ENCODE measurements at regions not wholly inside any gene's neighbourhood (a gene's known extent, or its start where the extent isn't known, plus 50 kb on each side); places are given as distances from the start of the nearest gene placed in this dataset.

DNA sequence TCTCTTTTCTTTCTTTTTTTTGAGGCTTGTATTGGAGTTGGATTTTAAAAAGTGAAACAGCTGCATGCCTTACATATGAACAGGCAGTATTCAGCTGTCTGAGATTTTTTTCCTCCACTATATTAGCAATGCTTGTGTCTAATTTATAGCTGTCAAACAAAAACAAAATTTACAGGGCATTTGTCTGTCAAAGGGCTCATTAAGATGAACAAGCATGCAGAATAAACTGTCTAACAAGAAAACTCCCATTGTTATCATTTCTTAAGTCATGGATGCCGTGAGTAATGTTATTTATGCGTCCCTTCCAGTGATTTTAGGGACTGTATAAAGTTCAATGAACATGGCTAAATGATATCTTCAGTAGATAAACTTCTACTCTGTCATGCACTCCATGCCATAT is 674.7 kb downstream of the PLCL1 start:
- no peak overlapping the region for H3K27ac ChIP-seq (ENCODE audit: control insufficient read depth, insufficient read depth, low read length)
- no peaks in the 10 kb centered on the region for H3K79me2 ChIP-seq (ENCODE audit: control insufficient read depth, insufficient read depth, low read length)
- H3K36me3 ChIP-seq (ENCODE audit: control insufficient read depth in 2 of 2, extremely low read depth in 1 of 2, insufficient read depth in 2 of 2, low read length in 2 of 2) = no peaks in the 10 kb centered on the region
- no peak for TF ChIP-seq EZH2 (IDR thresholded peaks at IDR 0.05; ENCODE audit: low read length)
- TF ChIP-seq, protein P1, sequence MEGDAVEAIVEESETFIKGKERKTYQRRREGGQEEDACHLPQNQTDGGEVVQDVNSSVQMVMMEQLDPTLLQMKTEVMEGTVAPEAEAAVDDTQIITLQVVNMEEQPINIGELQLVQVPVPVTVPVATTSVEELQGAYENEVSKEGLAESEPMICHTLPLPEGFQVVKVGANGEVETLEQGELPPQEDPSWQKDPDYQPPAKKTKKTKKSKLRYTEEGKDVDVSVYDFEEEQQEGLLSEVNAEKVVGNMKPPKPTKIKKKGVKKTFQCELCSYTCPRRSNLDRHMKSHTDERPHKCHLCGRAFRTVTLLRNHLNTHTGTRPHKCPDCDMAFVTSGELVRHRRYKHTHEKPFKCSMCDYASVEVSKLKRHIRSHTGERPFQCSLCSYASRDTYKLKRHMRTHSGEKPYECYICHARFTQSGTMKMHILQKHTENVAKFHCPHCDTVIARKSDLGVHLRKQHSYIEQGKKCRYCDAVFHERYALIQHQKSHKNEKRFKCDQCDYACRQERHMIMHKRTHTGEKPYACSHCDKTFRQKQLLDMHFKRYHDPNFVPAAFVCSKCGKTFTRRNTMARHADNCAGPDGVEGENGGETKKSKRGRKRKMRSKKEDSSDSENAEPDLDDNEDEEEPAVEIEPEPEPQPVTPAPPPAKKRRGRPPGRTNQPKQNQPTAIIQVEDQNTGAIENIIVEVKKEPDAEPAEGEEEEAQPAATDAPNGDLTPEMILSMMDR (optimal IDR thresholded peaks at IDR 0.05 in 1 of 3, IDR thresholded peaks at IDR 0.05 in 1 of 3, conservative IDR thresholded peaks at IDR 0.05 in 1 of 3; ENCODE audit: extremely low read depth in 1 of 3, insufficient read depth in 2 of 3, low read length in 3 of 3) = no peak
- no peak overlapping the region for H3K4me2 ChIP-seq (ENCODE audit: control insufficient read depth, extremely low read depth, insufficient read depth, low read depth, low read length)
- no peak for FAIRE-seq
- no peaks in the 10 kb centered on the region for H3K9me1 ChIP-seq (ENCODE audit: control insufficient read depth, extremely low read depth, insufficient read depth, low read length)
- DNase-seq (ENCODE audit: low read depth, low spot score) = no peak
- H4K20me1 ChIP-seq (ENCODE audit: control insufficient read depth, extremely low read depth, insufficient read depth, low read length) = no peaks in the 10 kb centered on the region
- H3K27me3 ChIP-seq (ENCODE audit: control insufficient read depth, extremely low read depth, insufficient read depth, low read length) = no peaks in the 10 kb centered on the region
- dilution Hi-C loops (cut with MboI; ENCODE audit: extremely low pct_ligation_motif_present, low sequenced_read_pairs) = no loop called here
- no peak overlapping the region for H2AFZ ChIP-seq (ENCODE audit: control insufficient read depth, low read length)
- no peak overlapping the region for H3K4me3 ChIP-seq (ENCODE audit: control insufficient read depth in 2 of 3, extremely low read depth in 1 of 3, insufficient read depth in 2 of 3, low read depth in 1 of 3, low read length in 3 of 3)
- H3K9ac ChIP-seq (ENCODE audit: control insufficient read depth, extremely low read depth, insufficient read depth, low read length) = no peak overlapping the region
- H3K9me3 ChIP-seq (ENCODE audit: control insufficient read depth, low read depth, low read length) = no peaks in the 10 kb centered on the region
- no peaks in the 10 kb centered on the region for H3K4me1 ChIP-seq (ENCODE audit: control insufficient read depth, extremely low read depth, insufficient read depth, low read length)

DNA sequence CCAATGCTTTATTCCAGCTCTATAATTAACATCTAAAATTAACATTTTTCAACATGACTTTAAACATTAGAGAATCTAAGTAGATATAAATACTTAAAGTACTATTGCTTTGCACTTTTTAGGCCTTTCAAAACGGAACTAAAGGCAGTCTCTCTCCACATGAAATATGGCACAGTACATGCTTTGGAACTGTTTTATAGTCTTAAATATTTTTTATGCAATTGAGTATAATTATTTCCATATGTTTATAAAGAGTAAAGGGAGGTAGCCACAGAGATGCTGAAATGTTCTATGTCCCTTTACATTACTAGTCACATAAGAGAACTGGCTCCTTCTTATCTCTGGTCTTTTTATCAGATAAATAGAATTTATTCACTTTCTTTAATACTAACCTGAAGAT is 674.0 kb downstream of the PLCL1 start:
- TF ChIP-seq, protein P1 (optimal IDR thresholded peaks at IDR 0.05 in 1 of 3, IDR thresholded peaks at IDR 0.05 in 1 of 3, conservative IDR thresholded peaks at IDR 0.05 in 1 of 3; ENCODE audit: extremely low read depth in 1 of 3, insufficient read depth in 2 of 3, low read length in 3 of 3) = no peak
- TF ChIP-seq EZH2 (IDR thresholded peaks at IDR 0.05; ENCODE audit: low read length) = no peak
- no peak overlapping the region for H3K4me2 ChIP-seq (ENCODE audit: control insufficient read depth, extremely low read depth, insufficient read depth, low read depth, low read length)
- FAIRE-seq (no peak), DNase-seq (ENCODE audit: low read depth, low spot score) (no peak)
- H3K27me3 ChIP-seq (ENCODE audit: control insufficient read depth, extremely low read depth, insufficient read depth, low read length) = no peaks in the 10 kb centered on the region
- H3K9me3 ChIP-seq (ENCODE audit: control insufficient read depth, low read depth, low read length) = no peaks in the 10 kb centered on the region
- no peaks in the 10 kb centered on the region for H3K9me1 ChIP-seq (ENCODE audit: control insufficient read depth, extremely low read depth, insufficient read depth, low read length)
- H3K9ac ChIP-seq (ENCODE audit: control insufficient read depth, extremely low read depth, insufficient read depth, low read length) = no peak overlapping the region
- H4K20me1 ChIP-seq (ENCODE audit: control insufficient read depth, extremely low read depth, insufficient read depth, low read length) = no peaks in the 10 kb centered on the region
- dilution Hi-C loops (cut with MboI; ENCODE audit: extremely low pct_ligation_motif_present, low sequenced_read_pairs) = no loop called here
- no peak overlapping the region for H2AFZ ChIP-seq (ENCODE audit: control insufficient read depth, low read length)
- no peaks in the 10 kb centered on the region for H3K4me1 ChIP-seq (ENCODE audit: control insufficient read depth, extremely low read depth, insufficient read depth, low read length)
- no peaks in the 10 kb centered on the region for H3K79me2 ChIP-seq (ENCODE audit: control insufficient read depth, insufficient read depth, low read length)
- H3K36me3 ChIP-seq (ENCODE audit: control insufficient read depth in 2 of 2, extremely low read depth in 1 of 2, insufficient read depth in 2 of 2, low read length in 2 of 2) = no peaks in the 10 kb centered on the region
- H3K4me3 ChIP-seq (ENCODE audit: control insufficient read depth in 2 of 3, extremely low read depth in 1 of 3, insufficient read depth in 2 of 3, low read depth in 1 of 3, low read length in 3 of 3) = no peak overlapping the region
- H3K27ac ChIP-seq (ENCODE audit: control insufficient read depth, insufficient read depth, low read length) = no peak overlapping the region

Data from keratinocyte (primary cell).